Right lung (tissue), 2 donors: ENCODE measurements at regions not wholly inside any gene's neighbourhood (a gene's known extent, or its start where the extent isn't known, plus 50 kb on each side); places are given as distances from the start of the nearest gene placed in this dataset.

Source experiments
- DNase-seq, 2 donors: peaks; one replicate each; pipeline ENCODE4 v3.0.0-alpha.2; 2013

GRCh38 chr4:177573507-177573906 lies 131.3 kb upstream of the AGA start:
- no peak for DNase-seq

GRCh38 chr4:177574446-177574845 lies 132.2 kb upstream of the AGA start:
- no peak for DNase-seq

DNA sequence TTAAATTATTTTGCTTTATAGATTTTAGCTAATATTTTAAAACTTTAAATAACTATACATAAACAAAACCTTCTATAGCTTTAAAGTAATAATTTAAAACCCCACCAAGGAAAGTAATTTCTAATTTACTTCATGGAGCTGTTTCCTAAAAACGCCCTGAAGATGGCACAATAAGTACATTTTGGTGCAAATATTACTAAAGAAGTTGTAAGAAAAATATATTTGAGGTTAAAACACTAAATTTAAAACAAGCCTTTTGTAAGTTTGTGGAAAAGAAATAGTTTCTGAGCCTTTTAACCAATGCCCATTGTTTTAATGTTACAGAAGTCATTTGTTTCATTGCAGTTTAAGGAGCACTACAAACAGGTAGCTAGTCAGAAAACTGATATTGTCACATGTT lies 137.4 kb upstream of the AGA start:
- no peak for DNase-seq

- DNase-seq: no peak
Observed at GRCh38 chr4:177582992-177583391, 140.8 kb upstream of the AGA start.

DNA sequence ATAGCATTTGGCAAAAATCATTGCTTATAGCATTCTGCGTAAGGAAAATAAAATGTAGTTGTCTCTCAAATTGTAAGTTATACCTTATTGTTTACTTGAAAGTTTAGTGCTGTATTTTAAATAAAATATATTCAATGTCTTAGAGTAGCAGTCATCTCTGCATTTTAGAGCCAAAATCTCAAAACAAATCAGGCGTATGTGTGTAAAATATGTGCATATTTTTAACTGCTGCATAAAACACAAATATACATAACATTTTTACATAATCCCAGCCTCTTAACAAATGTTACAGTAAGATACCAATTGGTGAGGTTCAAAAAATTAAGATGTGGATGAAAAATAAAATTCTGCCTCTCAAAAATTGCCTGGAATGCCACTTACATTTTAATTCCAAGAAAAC lies 145.8 kb upstream of the AGA start:
- DNase-seq: no peak

DNA sequence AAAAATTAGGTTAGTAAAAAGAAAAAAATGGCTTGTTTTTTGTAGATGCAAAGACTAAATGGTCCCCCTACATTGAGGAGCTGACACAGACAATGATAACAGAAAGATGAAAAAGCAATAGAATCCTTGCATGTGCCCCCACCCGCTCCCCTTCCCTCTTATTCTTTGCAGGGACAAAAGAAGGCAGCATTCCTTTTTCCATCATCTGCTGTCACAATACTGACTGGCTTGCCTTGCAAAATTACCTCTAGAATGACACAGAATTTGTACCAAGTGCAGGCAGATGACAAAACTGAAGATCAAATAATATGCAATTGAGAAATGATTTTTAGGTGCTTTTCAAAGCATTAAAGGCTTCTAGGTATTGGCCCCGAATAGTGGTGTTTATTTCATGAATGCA lies 153.1 kb upstream of the AGA start:
- DNase-seq: no peak

DNA sequence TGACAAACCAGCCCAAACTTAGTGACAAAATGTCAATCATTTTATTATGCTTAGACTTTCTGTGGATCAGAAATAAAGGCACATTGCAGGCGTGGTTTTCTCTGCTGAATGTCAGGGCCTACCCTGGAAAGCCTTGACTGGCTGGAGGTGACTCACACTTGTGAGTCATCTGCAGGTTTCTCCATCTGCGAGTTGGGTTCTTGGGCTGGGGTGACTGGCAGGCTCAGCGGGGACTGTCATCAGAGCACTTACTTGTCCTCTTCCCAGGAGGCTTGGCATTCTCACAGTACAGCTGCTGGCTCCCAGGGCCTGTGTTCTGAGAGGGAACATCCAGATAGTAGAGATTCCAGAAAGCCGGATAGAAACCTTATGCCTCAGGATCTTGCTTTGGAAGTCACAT lies 153.8 kb upstream of the AGA start:
- no peak for DNase-seq

DNA sequence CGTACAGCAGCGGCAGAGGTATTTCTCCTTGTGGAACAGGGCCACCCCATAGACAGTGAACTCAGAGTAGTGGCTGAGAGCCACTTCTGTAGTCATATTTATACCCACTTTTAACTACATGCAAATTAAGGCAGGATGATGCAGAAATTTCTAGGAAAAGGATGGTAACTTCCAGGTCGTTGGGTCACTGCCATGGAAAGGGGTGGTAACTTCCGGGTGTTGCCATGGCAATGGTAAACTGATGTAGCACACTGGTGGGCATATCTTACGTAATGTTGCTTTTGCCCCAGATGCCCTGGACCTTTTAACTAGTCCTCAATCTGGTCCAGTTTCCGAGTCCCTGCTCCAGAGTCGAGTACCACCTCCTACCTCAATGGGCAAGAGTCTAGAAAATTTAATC lies 154.8 kb upstream of the AGA start:
- no peak for DNase-seq

DNA sequence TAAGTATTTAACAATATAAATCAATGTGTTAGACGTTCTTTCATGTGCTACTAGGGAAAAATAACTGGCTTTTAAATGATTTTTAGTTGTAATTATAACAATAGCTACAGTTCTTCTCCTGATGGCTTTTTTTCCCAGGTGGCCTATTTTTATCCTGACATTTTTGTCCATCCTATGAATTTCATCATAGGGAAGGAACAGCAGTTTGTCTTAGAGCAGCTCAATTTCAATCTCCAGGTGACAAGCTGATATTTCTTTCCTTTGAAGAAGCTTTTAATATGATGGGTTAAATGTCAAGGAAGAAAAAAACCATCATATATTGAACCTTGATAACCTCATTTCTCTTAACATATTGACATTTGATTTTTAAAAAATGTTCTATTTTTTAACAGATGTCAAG lies 163.0 kb upstream of the AGA start:
- DNase-seq: no peak

- DNase-seq: no peak
Observed at GRCh38 chr4:177607111-177607573, 164.9 kb upstream of the AGA start.

DNA sequence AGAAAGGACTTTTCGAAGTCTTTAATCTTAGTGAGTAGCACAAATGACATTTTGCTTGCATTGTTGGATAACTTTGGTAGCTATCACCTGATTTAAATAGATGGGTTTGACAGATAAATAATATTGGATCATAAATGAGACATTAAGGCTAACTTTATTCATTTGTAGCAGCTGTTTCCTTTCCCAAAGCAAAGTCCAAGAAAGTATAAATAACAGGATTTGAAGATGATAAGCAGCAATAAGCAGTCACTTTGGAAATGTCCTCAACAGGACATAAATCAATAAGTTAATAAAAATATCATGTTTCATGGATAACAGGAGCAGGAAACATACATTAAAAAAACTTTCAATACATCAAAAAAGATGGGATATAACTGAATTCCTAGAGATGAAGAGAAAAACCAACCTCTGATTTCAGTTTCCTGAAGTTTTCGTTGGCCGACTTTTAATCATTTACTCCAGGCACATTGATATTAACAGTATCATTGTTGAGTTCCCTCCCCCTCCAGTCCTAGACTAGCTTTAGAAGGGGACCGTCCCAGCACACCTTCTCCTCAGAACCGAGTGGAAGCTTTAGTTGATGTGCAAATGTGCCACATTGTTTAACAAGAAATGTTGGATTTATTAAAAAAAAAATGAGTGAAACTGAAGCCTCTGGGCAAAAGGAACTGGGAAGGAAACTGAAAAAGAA lies 169.9 kb upstream of the AGA start:
- DNase-seq: no peak

DNA sequence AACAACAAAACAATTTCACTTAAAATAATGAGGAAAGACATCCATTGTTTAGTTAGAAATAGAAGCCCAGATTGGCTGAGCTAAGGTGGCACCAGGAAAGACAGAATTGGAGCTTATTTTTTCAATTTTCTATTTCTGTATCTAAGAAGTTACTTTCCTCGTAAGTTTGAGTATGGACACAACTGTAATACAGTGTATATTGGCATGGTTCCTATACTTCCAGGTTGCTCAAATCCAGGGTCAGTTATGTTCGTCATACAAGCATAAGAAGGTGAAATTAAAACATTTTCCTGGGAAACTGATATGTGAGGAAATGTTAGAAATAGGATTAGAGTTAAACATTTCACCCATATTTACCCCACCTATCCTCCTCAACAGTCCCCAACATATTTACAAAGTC lies 170.4 kb upstream of the AGA start:
- DNase-seq: no peak

DNA sequence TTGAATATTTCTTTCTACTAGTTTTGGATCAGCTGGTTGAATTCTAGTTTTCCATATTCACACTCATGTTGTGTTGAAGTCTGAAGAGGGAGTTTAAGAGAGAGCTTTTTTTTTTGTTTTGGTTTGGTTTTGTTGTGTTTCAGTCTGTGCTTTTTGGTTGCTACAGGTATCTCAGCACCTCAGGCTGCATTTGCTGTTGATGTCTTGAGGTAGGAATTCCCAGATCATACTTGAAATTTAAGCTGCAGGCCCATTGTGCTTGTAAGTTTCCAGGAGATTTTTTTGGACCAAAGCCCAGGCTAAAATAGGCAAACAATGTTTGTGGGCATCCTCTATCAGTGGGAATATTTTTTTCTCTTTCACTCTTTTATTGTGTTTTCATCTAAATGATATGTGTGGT lies 190.2 kb upstream of the AGA start:
- no peak for DNase-seq

DNA sequence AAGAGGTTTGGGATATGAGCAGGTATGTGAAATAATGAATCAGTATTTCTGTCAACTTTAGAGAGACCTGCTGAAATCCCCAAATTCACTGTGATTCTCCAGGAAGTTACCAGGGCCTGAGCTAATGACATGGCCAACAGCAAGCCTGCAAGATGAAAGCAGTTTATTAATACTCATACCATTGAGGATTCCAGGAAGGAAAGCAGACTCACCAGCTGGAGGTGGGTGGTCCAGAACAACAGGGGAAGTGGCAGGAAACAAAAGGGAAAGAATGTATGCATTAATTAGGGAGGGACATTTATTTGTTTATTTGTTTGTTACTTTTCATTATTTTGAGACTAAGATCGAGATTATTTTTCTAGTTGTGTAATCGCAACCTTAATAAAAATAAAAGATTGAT lies 196.6 kb upstream of the AGA start:
- no peak for DNase-seq

DNA sequence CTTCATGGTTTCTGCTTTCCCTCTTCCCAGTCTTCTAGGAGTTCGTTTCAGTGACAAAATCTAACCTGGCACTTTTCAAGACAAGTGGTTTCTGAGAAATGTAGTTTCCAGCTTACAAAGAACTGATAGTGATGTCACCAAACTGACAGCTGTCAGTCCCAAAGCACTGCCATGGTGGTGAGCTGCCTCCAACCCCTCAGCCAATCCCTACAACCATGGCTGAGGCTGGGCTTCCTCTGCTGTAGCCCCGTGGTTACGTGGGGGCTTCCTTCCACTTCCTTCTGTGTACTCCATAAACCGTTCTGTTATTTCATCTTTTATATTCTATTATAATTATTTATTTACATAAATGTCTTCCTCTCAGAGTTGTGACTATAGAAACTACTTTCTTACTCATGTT lies 198.6 kb upstream of the AGA start:
- no peak for DNase-seq

- DNase-seq: no peak
Observed at GRCh38 chr4:177660223-177660622, 218.0 kb upstream of the AGA start.

- no peak for DNase-seq
Observed at GRCh38 chr4:177667687-177668086, 225.4 kb upstream of the AGA start.

- DNase-seq: no peak
Observed at GRCh38 chr4:177671387-177671786, 229.2 kb upstream of the AGA start.

DNA sequence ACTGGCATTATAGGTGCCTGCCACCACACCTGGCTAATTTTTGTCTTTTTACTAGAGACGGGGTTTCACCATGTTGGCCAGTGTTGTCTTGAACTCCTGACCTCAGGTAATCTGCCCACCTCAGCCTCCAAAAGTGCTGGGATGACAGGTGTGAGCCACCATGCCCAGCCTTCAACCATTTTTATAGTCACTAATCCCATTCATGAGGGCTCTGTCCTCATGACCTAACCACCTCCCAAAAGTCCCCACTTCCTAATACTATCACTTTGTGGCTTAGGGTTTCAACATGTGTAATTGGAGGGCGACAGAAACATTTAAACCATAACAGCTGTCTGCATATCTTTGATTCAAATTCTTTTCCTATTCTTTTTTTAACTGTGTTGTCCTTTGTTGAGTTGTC lies 229.6 kb upstream of the AGA start:
- DNase-seq: no peak

DNA sequence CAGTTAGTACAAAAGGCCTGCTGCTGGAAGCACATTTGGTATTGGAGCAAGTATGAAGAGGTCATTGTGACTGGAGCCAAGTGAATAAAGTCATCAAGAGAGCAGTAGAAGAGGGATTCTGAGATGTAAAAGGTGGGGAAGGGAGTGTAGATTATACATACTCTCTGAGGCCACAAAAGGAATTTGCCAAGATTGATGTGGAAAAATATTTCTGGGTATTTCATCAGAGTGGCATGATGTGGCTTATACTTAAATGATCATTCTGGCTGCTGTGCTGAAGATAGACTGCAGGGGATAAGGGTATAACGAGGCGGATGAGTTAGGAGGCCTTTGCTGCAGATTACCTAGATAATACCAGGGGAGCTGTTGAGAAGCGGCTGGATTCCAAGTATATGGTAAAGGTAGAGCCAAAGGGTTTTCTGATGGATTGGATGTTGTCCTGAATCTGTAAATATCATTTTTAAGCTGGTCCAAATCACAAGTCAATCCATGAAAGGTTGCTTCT lies 231.8 kb upstream of the AGA start:
- no peak for DNase-seq

DNA sequence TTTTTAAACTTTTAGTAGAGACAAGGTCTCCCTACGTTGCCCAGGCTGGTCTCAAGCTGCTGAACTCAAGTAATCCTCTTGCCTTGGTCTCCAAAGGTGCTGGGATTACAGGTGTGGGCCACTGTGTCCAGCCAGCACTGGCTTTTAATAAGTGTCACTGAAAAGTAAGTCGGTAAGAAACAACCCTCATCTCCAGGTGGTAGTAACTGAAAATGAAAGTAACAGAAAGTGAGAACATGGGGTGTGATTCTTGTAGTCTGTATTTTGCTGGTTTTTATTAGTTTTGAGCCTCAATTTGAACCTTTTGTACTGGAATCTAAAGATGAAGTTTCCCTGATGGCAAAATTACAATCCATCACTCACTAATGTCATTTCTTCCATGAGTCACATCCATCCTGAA lies 238.1 kb upstream of the AGA start:
- no peak for DNase-seq

- DNase-seq: no peak
Observed at GRCh38 chr4:177681902-177682301, 239.7 kb upstream of the AGA start.

GRCh38 chr4:177687117-177687516 lies 244.9 kb upstream of the AGA start:
- no peak for DNase-seq

GRCh38 chr4:177692907-177693306 lies 250.7 kb upstream of the AGA start:
- no peak for DNase-seq
